GM12874 (cell line): ENCODE measurements at regions not wholly inside any gene's neighbourhood (a gene's known extent, or its start where the extent isn't known, plus 50 kb on each side); places are given as distances from the start of the nearest gene placed in this dataset.

Experiments
- TF ChIP-seq, protein P1 (sequence below): IDR thresholded peaks from 2 replicates; pipeline ENCODE4 v1.5.1; 2011; ENCODE audit warnings: low read depth, mild to moderate bottlenecking, control low read depth, low read length, moderate library complexity; ENCODE audit not compliant: insufficient read depth

DNA sequence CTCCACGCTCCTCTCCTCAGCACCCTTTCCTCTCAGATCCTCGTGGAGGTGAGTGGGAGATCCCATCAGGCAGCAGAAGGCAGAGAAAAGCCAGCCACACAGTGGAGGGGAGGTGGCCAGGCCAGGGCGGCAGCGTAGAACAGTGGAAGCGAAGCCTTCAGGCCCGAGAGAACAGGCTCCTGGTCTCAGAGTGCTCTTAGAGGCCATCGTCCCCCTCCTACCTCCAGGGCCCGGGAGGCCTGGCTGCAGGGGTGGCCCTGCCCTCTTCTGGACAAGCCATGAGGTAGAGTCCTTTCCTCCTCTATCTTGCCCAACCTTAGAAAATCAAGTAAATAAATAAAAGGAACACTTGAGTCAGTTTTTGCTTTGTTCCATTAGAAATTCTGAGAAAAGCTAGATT, 202.0 kb downstream of the KATNAL1 start:
- TF ChIP-seq, protein P1, sequence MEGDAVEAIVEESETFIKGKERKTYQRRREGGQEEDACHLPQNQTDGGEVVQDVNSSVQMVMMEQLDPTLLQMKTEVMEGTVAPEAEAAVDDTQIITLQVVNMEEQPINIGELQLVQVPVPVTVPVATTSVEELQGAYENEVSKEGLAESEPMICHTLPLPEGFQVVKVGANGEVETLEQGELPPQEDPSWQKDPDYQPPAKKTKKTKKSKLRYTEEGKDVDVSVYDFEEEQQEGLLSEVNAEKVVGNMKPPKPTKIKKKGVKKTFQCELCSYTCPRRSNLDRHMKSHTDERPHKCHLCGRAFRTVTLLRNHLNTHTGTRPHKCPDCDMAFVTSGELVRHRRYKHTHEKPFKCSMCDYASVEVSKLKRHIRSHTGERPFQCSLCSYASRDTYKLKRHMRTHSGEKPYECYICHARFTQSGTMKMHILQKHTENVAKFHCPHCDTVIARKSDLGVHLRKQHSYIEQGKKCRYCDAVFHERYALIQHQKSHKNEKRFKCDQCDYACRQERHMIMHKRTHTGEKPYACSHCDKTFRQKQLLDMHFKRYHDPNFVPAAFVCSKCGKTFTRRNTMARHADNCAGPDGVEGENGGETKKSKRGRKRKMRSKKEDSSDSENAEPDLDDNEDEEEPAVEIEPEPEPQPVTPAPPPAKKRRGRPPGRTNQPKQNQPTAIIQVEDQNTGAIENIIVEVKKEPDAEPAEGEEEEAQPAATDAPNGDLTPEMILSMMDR: no peak

DNA sequence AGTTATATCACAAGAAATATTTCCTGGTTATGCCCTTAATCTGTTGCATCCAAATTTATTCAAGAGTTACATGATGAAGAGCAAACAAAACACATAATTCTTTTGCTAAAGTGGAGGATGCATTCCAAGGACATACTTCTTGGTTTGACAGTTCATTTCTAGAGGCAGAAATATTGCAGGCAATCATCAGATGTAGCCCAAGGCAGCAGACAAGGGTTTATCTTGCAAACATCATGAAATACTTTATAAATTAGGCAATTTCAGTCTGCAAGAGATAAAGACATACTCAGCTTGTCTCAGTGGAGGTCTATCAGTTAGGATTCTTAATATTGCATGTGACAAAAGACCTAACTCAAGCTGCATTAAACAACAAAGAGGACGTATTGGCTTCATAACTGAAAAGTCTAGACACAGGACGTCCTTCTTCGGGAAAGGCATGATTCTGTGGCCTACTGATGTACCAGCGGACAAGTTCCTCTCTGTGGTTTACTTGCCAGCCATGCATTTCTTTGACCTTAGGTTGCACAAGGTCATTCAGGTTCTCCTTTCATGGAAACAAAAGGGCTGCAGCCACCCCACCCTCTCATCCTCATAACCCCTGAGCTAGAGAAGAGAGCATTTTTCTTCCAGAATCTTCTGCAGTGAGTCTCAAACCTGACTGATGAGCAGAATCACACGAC, 204.1 kb downstream of the KATNAL1 start:
- TF ChIP-seq, protein P1: no peak

DNA sequence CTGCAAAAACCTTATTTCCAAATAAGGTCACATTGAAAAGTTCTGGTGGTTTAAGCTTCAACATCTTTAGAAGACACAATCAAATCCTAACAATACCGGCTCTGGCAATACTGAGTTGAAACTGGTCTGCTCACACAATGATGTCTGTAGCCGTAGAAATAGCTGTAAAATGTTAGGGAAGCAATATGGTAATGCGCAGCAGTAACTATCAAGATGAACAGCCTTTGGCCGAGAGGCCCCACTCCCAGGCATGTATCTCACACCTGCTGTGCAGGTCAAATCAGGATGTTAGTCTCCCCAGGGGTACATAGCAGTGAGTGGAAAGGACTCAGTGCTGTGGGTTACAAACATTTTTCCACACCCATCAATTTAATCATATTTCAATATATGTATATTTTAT, 207.1 kb downstream of the KATNAL1 start:
- TF ChIP-seq, protein P1: no peak

DNA sequence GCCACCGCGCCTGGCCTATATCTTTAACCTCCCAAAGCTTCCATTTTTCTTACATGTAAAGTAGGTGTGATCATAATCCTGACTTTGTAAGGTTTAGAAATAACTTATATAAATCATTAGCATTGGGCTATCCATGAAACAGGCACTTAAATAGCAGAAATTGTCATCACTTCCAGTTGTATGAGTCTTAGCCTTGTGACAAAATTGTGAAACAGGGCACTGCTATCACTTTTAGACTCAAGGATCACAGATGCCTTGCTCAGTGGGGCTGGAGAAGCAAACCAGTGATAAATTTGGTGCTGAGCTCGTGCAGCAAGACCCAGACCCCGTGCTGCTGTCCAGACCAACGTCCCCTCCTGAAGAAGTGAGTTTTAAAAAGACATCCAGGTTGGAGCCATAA, 209.7 kb downstream of the KATNAL1 start:
- TF ChIP-seq, protein P1: no peak

DNA sequence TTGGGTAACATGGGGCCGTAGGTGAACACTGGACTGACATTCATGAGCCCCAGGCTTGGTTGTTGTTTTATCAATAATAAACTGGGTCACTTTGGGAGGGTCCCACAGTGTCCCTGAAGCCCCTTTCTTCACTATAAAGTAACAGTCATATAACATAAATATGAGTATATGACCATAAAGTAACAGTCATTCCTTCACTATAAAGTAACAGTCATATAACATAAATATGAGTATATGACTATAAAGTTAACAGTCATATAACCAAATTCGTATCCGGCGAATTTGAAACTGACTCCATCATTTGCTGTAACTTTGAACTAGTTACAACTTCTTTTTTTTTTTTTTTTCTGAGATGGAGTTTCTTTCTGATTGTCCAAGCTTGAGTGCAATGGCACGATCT, 210.3 kb downstream of the KATNAL1 start:
- TF ChIP-seq, protein P1: no peak

DNA sequence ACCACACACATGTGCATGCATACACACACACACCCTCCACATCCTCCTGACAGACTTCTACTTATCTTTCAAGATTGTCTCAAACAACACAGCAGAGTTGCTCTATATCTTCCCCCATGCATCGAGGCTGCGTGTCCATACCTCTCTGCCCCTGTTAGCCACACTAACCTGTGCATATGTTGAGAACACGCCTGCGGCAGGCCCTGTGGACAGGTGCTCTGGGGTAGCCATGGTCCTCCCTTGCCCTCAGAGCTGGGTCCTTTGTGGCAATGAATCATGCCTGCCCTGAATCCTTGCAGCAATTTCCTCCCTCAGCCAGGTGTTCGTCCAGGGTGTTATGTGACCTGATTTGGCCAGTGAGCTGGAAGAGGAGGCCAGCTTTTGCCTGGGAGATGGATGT, 213.3 kb downstream of the KATNAL1 start:
- TF ChIP-seq, protein P1: no peak

DNA sequence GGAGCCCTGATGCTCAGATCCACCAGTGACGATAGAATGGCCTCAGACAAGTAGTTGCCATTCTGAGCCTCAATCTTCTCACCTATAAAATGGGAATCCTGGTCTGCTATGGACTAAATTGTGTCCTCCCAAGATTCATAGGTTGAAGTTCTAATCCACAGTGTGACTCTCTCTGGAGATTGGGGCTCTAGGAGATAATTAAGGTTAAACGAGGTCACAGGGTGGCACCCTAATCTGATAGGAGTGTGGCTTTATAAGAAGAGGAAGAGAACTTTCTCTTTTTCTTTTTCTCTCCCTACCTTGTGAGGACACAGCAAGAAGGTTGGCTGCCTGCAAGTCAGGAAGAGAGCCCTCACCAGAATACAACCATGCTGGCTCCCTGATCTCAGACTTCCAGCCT, 214.1 kb downstream of the KATNAL1 start:
- TF ChIP-seq, protein P1: no peak
